GM19351 (cell line): ENCODE measurements at regions not wholly inside any gene's neighbourhood (a gene's known extent, or its start where the extent isn't known, plus 50 kb on each side); places are given as distances from the start of the nearest gene placed in this dataset.
"Not testable (repeated sequence)": the region's sequence is repeated elsewhere in the genome, so short reads cannot be mapped to it uniquely, and the experiment has no call there.

Source experiments
- ATAC-seq: cut with Tn5 transposase; IDR thresholded peaks from one replicate; pipeline ENCODE4 v1.9.1; 2021; ENCODE audit warnings: mild to moderate bottlenecking, moderate library complexity; ENCODE audit not compliant: unreplicated experiment

GRCh38 chr17:51387582-51387981 lies 127.2 kb downstream of the UTP18 start:
- no peak for ATAC-seq

GRCh38 chr17:51387986-51388385 lies 127.6 kb downstream of the UTP18 start:
- ATAC-seq = no peak

- ATAC-seq = no peak
These were observed 129.5 kb downstream of the UTP18 start for GRCh38 chr17:51389875-51390274.

GRCh38 chr17:51391982-51392654 lies 131.8 kb downstream of the UTP18 start:
- no peak for ATAC-seq

- ATAC-seq = no peak
These were observed 135.3 kb downstream of the UTP18 start for GRCh38 chr17:51395621-51396020.

- no peak for ATAC-seq
These were observed 137.2 kb downstream of the UTP18 start for GRCh38 chr17:51397361-51398127.

- ATAC-seq = no peak
These were observed 137.8 kb downstream of the UTP18 start for GRCh38 chr17:51398128-51398525.

- ATAC-seq = no peak
These were observed 138.3 kb downstream of the UTP18 start for GRCh38 chr17:51398687-51399086.

- ATAC-seq = no peak
These were observed 140.9 kb downstream of the UTP18 start for GRCh38 chr17:51401279-51401678.

- no peak for ATAC-seq
These were observed 142.6 kb downstream of the UTP18 start for GRCh38 chr17:51402899-51403298.

GRCh38 chr17:51407576-51407975 lies 147.2 kb downstream of the UTP18 start:
- ATAC-seq = no peak

- no peak for ATAC-seq
These were observed 159.1 kb downstream of the UTP18 start for GRCh38 chr17:51419476-51419875.

- ATAC-seq = no peak
These were observed 161.2 kb downstream of the UTP18 start for GRCh38 chr17:51421525-51421924.

GRCh38 chr17:51422634-51423033 lies 162.3 kb downstream of the UTP18 start:
- ATAC-seq = no peak

- no peak for ATAC-seq
These were observed 163.2 kb downstream of the UTP18 start for GRCh38 chr17:51423421-51424160.

GRCh38 chr17:51425773-51426172 lies 165.4 kb downstream of the UTP18 start:
- ATAC-seq = no peak

- ATAC-seq = peak; percentile 35
These were observed 167.0 kb downstream of the UTP18 start for GRCh38 chr17:51427323-51427811.

- ATAC-seq = peak; percentile 84
These were observed 167.5 kb downstream of the UTP18 start for GRCh38 chr17:51427856-51428255.

GRCh38 chr17:51428668-51429495 lies 168.5 kb downstream of the UTP18 start:
- no peak for ATAC-seq

GRCh38 chr17:51429938-51430337 lies 169.6 kb downstream of the UTP18 start:
- ATAC-seq = not testable (repeated sequence)

- ATAC-seq = no peak
These were observed 170.2 kb downstream of the UTP18 start for GRCh38 chr17:51430591-51430990.
